GM21619 (cell line): ENCODE measurements at regions not wholly inside any gene's neighbourhood (a gene's known extent, or its start where the extent isn't known, plus 50 kb on each side); places are given as distances from the start of the nearest gene placed in this dataset.
"Not testable (repeated sequence)": the region's sequence is repeated elsewhere in the genome, so short reads cannot be mapped to it uniquely, and the experiment has no call there.

Source experiments
- ATAC-seq: cut with Tn5 transposase; IDR thresholded peaks from one replicate; pipeline ENCODE4 v1.9.1; 2021; ENCODE audit not compliant: unreplicated experiment

DNA sequence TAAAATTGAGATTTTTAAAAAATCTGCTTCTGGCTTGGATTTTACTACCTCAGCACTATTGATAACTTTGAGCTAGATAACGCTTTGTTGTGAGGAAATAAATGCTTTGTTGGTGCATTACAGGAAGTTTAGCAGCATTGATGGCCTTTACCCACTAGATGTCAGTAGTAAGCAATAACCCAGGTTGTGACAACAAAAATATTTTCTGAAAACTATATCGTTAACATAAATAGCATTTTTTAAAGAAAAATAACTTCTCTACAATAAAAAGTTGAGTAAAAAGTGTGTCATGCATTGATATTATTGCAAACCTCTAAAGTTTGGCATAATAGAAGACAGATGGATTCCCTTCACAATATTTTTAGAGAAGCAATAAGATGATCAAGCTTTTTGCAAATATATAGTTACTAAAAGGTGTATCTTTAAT is 1246.5 kb downstream of the UQCRFS1 start:
- no peak for ATAC-seq

DNA sequence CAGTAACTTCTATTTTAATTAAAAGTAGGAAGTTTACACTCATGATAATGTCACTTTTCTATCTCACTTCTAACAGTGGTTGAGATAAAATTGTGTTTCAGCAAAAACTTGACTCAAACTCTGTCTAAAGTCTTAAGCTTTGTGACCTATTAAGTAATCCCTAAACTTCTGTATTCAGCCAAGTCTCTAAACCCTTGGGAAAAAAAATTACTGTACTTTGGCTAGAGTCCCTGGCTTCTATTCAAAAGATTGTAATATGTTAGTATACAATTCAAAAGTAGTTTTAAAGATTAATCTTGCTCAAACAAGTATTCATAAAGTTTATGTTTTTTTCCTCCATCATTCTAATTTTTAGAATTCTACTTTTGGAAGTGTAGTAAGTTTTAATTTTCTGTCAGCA is 1248.8 kb downstream of the UQCRFS1 start:
- ATAC-seq, result no peak

DNA sequence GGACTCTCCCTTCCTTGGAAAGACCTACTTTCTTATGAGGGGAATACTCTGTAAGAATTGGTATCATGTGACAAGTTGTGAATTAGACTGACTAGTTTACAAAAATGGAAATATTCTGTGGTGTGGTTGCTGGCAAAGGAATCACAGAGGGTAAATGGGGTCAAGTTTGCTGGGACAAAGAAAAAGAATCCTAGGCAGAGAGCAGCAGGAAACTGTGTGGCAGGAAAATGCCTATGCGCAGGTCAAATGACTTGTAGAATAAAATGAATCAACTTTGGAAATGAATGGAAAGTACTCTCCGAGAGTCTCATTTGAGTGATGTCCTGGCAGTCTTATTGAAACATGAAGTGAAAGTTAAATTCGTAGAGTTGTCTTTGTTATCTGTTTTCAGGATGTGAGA is 1250.7 kb downstream of the UQCRFS1 start:
- no peak for ATAC-seq

DNA sequence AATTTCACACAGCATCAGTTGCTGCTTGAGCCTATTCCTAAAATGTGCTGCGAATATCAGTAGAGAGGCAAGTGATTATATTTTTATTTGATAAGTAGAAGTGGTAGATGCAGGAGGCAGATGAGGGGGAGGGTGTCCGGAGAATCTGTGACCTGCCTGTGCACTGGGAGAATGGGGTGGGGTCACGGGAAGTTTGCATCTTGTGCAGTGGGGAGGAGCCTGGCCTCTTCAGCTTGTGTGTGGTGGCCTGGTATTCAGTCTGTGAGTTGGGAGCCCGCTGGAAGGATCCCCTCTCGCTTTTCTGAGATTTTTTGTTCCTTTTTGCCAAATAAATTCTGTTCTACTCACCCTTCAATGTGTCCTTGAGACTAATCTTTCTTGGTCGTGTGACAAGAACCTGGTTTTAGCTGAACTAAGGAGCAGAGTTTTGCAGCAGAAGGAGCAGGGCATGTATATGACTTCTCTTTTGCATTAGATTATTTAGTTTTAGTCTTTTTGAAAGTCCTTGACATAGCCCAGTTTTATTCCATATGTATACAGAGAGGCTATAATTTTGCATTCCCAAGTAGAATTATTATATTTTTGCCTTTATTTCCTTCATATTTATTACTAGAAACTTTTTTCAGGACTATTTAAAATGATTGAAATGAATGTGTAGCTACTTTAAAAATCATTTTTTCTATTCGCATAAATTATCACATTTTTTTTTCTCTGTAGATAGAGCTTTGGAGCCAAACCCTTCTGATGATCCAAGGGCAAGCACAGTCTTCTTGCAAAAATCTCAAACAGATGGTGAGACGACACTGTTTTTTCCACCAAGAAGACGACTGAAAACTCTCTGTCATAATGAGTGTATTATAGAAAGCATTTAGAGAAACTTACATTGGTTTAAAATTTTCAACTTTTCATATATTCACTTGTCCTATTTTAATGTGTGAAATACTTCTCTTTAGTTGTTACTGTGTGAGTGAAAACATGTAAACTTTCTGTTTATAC is 1257.2 kb downstream of the UQCRFS1 start:
- no peak for ATAC-seq

DNA sequence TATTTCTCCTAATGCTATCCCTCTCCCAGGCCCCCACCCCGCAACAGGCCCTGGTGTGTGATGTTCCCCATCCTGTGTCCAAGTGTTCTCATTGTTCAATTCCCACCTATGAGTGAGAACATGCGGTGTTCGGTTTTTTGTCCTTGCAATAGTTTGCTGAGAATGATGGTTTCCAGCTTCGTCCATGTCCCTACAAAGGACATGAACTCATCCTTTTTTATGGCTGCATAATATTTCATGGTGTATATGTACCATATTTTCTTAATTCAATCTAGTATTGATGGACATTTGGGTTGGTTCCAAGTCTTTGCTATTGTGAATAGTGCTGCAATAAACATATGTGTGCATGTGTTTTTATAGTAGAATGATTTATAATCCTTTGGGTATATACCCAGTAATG is 1270.3 kb downstream of the UQCRFS1 start:
- ATAC-seq, result not testable (repeated sequence)

DNA sequence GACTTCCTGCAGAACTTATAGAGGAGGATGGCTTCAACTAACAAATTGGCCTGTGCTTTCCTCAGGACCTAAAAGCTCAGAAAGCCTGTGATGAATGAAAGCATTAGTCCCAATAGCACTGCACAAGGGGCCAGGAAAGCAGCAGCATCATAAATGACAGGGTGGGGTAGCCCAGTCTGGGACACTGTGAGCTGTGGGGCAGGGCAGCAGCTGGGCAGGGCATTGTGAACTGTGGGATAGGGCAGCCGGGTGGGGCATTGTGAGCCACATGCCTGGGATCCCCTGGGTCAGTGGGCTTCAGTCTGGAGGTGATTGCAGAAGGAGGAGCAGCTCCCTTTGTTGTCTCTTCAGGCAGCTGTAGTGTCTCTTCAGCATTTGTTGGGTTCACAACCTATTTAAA is 1276.8 kb downstream of the UQCRFS1 start:
- no peak for ATAC-seq

DNA sequence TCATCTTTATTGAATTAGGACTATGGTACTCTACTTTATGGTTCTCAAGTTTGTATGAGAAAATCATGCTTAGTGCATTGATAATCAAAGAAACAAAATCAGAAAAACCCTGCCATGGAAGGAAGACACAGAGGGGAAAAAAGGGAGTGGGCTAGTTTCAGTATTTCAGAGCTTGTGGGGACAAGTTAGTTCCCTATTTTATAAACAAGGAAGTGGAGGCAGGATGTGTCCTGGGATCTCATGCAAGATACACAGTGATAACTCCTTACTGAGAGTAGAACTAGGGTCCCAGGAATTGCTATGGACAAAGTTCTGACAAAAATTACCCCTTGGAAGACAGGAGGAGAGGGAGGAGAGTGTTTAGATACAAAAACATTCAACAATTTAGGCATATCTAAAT is 1277.3 kb downstream of the UQCRFS1 start:
- ATAC-seq, result no peak

DNA sequence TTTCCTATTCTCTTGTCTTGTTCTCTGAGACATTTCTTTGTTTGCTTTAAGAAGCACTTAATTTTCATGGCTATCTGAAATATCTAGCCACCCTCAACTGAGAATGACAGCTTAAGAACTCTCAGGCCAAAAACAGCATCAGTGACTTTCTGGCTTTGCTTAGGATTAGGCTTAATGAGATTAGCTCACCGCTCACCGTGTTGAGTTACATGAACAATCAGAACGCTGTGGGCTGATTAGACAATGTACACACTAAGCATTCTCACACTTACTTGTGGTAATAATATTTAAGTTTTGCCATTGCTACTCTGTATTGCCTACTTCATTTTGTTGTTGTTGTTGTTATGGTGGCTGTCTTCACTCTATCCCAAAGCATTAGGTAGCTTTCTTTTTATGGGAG is 1283.6 kb downstream of the UQCRFS1 start:
- no peak for ATAC-seq

DNA sequence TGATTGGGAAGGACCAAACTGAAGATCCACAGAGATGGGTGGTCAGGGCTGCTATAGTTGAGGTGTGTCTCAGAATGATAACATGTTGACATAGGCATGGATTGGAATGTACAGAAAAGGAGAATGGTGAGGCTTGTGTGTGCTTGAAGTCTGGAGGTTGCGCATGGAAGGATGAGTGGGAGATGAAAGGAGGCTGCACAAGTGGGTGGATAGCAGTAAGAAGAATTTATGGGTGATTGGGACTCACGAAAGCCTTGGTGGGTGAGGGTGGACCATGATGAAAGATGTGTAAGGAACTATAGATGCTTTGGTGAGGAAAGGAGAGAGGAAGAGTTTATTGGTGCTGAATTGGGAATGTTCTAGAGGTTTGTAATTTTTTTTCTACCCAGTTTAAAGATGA is 1287.7 kb downstream of the UQCRFS1 start:
- ATAC-seq, result no peak

DNA sequence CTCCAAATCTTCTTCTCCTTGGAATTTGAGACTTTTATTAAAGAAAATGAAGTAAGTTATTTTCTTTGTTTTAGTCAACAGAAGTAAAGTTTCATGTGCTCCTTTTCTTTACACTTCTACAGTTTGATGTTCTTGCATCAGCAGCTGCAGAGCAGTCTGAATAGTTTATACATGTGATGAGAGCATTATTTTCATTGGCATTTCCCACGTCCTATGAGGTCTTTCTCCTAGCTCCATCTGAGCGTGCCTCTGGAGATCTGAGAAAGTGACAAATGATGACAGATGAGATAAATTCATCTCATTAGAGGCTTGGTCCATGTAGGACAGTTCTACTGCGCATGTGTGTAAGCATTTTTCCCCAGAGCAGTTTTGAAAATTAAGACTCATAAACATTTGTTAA is 1290.0 kb downstream of the UQCRFS1 start:
- ATAC-seq, result no peak

DNA sequence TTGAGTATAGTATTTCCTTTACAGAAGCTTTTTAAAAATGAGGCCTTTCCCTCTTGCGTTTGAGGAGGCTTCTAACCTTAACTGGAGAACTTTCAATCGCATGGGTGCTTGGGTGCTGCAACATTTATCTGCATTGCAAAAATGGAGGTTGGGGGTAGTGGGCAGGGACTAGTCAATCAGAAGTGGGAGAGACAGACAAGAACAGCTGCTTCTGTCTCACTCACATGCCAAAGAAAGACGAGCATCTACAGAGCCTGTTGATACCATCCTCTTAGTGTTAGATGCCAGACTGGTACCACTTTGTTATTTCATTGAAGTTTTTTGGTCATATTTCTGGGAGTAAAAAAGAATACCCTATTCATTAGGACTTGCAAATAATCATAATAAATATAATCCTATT is 1292.2 kb downstream of the UQCRFS1 start:
- ATAC-seq, result no peak

DNA sequence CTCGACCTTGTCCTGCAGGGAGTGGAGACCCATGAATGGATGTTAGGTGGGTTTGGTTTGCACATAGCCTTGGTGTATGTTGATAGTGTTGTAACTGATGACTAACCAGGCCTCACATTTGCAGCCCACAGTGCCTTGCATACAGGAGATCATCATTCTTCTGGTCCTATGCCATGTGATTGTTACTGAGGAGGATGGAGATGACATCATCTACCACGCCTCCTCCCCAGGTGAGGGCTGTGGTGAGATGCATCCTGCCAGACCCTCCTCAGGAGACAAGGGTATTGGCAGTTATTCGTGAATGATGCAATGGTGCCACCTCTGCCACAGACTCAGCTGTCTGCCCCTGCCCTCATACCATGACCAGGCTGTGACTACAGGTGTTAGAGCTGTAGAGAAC is 1294.1 kb downstream of the UQCRFS1 start:
- no peak for ATAC-seq

DNA sequence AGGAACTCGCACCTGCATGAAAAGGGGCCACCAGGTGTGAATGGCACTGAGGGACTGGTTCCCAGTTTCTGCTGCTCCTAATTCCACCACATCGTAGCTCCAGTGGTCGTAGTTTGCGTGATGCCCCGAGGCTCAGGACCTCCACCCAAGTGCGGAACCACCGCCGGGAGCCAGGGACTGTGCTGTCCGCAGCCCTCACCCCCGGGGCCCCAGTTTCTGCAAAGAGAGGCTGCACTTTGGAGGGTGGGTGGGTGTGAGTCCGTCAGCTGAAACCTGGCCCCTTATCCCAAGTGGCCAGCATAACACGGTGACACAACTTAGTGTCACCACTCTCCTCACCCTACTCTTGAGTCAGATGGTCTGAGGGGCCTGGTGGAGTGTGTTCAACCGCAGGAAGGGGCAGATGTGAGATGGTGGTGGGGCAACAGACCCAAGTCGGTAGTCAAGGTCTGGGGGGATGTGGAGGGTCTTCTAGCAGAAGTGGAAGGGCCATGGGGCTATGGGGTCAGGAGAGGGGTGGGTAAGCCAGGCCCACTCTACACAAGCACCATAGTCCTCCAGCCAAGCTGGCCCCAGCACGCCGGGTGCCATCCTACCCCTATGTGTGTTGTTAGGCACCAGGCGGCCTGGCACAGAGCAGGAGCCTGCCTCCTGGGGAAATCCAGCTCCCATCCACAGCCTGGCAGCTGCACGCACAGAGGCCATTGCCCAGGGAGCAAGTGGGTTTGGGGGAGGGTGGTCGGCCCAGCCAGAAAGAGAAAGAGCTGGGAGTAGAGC is 1301.6 kb downstream of the UQCRFS1 start:
- no peak for ATAC-seq

DNA sequence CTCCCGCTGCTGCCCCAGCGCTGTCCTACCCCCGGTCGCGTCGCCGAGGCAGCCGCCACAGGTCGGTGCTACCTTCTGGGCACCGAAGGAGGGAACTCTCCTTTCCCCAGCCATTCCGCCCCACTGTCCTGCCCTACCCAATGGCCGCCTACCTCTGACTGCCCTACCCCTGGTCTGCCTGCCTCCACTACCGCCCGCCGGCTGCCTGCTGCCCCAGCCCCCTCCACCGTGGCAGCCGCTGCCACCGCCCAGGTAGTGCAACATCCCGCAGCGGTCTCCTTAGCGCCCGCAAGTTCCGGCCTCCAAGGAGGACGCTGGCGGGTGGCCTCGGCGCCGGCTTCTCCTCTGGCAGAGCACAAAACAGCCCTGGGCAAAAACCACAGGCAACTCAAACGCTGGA is 1303.1 kb downstream of the UQCRFS1 start:
- no peak for ATAC-seq

DNA sequence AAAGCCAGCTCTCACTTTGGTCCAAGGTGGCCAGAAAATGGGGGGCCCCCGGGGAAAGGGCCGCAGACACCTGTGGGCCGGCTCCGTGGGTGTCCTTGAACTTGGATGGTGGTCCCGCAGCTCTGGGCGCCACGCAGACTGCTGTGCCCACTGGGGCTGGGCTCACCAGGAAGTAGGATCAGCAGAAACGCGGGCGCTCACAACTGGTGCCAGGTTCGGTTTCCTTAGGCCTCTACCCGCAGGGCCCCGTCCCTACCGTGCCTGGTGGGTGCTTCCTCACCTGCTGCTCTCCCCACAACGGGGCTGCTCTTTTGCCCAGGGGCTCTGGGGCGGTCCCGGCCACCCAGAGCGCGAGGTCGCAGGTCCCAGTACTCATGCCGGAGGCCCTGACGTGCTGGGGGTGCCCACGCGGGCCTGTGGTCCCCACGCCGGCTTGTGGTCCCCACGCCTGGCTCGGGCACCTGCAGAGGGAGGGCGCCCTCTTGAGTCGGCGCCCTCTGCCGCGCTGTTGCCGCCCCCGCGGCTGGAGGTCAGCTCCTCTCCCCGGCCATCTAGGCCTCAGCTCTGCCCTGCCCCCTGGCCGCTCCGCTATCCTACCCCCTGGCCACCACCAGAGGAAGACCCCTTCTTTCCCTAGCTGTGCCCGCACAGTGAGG is 1303.6 kb downstream of the UQCRFS1 start:
- no peak for ATAC-seq

DNA sequence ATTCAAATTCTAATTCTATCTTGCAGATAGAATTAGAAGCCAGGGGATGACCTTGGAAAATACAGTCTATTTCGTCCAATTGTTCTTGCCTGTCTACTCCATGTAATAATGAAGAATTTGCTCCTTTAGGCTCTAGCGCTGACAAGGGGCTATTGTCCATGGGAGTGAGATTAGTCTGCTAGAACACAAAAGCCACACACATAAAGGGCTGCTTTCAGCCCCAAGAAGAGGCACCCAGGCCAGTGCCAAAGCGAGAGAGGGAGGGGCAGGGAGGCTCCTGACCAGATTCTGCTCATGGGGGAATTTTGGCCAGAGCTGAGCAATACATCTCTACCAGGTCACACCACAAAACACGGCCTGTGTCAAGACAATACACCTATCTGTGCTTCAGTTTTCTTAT is 1306.9 kb downstream of the UQCRFS1 start:
- no peak for ATAC-seq

DNA sequence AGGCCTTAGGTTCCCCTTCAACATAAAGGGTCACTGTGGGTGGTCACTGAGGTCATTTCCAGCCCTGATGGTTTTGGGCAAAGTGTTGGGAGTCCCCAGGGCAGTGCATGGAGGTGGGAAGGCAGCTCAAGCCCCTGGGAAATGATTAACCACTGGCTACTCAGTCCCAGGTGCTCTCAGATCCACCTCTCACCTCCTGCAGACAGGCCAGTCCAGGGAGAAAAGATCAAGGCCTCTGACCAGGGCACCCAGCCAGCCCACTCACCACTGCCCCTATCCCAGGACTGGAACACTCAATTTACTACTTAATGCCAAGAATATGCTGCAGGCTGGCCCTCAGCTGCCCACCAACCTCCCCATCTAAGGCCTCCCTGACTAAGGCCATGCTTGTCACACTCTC is 1307.9 kb downstream of the UQCRFS1 start:
- ATAC-seq, result no peak

DNA sequence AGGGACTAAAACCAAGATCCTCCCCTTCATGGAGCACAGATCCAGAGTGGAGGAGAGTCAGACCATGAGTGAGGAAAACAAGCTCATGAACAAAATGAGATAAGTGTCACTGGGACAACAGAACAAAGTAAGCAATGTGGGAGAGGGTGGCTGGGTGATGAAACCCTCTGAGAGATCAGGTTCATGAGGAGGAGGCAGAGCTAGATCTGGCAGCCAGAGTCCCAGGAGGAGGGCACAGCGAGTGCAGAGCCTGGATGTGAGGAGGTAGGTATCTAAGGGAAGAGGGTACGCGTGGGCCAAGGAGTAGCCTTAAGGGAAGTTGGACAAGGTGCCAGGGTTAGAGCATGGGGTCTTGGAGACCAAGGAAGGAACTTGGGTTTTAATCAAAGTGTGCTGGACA is 1311.9 kb downstream of the UQCRFS1 start:
- no peak for ATAC-seq

DNA sequence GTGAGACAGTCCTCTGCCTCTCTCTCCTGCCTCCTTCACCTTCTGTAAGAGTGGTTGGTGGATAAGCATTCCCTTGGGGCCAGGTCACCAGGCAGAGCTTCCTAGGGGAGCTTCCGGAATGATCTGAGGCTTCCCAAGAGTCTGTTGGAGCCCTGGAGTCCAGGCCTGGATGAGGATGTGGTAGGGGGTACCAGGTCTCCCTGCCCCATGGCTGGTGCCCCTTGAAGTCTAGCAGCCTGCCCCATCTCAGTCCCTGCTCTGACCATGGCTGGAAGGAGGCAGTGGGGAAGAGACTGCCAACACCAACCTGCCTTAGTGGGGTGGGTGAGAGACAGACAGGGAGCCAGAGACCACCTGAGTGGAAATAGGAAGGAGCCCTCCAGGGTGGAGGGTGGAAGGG is 1316.9 kb downstream of the UQCRFS1 start:
- no peak for ATAC-seq

DNA sequence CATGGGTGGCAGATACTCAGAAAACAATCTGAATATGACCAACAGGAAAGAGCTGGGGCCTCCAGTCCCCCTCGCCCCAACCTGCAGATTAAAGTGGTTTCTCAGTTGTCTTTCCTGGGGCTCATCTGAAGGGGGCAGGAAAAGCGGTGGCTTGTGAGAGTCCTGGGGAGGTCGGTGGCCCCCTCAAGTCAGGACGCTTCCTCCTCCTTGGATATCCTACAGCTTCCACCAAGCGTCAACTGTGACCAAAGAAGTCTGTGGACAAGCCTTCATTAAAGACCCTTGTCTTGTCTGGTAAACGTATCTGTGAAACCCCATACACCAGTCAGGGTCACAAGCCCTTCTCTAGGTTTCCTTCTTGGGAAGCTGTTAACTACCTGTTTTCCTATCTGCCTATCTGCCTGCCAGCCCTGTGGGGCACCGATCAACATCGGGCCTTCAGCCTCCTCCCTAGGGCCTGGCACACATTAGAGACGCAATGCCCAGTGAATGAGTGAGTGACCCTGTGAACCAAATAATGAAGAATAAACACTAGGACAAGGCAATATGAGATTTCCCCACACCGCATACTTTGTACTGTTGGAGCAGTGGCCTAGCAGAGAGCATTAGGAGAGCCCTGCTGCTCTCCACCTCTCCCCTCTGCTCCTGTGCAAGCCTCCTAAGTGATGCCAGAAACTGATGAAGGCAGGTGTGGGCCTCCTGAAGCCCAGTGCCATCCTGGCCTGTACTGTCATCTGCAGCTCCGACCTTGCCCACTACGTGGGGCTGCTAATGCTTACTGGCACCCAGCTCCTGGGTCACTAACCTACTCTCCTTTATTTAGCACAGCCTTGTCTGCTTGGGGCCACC is 1317.8 kb downstream of the UQCRFS1 start:
- ATAC-seq, result no peak

DNA sequence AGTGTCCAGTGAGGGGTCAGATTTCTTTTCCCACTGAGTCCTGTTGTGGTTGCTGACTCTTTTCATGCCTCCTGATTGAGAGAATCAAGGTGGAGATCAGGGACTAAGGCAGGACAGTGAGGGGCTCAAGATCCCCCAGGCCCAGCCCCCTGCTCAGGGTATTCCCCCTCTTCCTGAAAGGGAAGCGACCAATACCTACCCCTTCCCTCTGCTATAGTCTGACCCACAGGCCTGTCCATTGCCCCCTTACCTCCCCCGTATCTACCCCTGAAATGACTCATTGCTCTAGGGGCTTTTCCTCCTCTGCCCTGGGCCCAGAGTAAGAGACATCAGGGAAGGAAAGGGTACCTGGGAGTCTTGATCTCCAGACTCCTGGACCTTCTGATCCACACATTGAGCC is 1320.5 kb downstream of the UQCRFS1 start:
- ATAC-seq, result no peak
